Effector memory CD8-positive, alpha-beta T cell (primary cell): ENCODE measurements at regions not wholly inside any gene's neighbourhood (a gene's known extent, or its start where the extent isn't known, plus 50 kb on each side); places are given as distances from the start of the nearest gene placed in this dataset.
"Not testable (repeated sequence)": the region's sequence is repeated elsewhere in the genome, so short reads cannot be mapped to it uniquely, and the experiment has no call there.

Experiments
- ATAC-seq: fragments of 150-1000 bp; cut with Tn5 transposase; replicated peaks from 2 replicates; pipeline ENCODE4 v1.10.0; 2021; ENCODE audit warnings: mild to moderate bottlenecking, moderate library complexity
- DNase-seq, 3 experiments: peaks; one replicate each; pipeline ENCODE4 v3.0.0; 2021
- H3K27ac Mint-ChIP-seq, 2 donors: one replicate each; pipeline ENCODE4 v1.8.0; 2022; ENCODE audit warnings: mild to moderate bottlenecking in 2 of 2, mixed read lengths in 2 of 2, moderate library complexity in 2 of 2
- H3K27me3 Mint-ChIP-seq, 2 donors: one replicate each; pipeline ENCODE4 v1.8.0; 2022; ENCODE audit warnings: mixed read lengths in 2 of 2
- H3K36me3 Mint-ChIP-seq: one replicate; pipeline ENCODE4 v1.8.0; 2022; ENCODE audit warnings: mild to moderate bottlenecking, moderate library complexity, mixed read lengths; ENCODE audit not compliant: insufficient read depth
- H3K4me1 Mint-ChIP-seq, 2 donors: one replicate each; pipeline ENCODE4 v1.8.0; 2022; ENCODE audit warnings: low read depth in 2 of 2, mixed read lengths in 2 of 2
- H3K4me3 Mint-ChIP-seq, 2 donors: one replicate each; pipeline ENCODE4 v1.8.0; 2022; ENCODE audit warnings: mild to moderate bottlenecking in 2 of 2, mixed read lengths in 2 of 2, moderate library complexity in 2 of 2
- H3K9me3 Mint-ChIP-seq, 2 donors: one replicate each; pipeline ENCODE4 v1.8.0; 2022; ENCODE audit warnings: mixed read lengths in 2 of 2

- no peaks in the 10 kb centered on the region for H3K4me1 Mint-ChIP-seq
- no peaks in the 10 kb centered on the region for H3K27me3 Mint-ChIP-seq
- no peak overlapping the region for H3K4me3 Mint-ChIP-seq
- no peak for DNase-seq
- no peak for ATAC-seq
- H3K36me3 Mint-ChIP-seq: peaks cover 3% of the 10 kb centered on the region
- no peak overlapping the region for H3K27ac Mint-ChIP-seq
- no peaks in the 10 kb centered on the region for H3K9me3 Mint-ChIP-seq
These were observed 75.7 kb upstream of the PRR23C start for GRCh38 chr3:139120086-139121056.

DNA sequence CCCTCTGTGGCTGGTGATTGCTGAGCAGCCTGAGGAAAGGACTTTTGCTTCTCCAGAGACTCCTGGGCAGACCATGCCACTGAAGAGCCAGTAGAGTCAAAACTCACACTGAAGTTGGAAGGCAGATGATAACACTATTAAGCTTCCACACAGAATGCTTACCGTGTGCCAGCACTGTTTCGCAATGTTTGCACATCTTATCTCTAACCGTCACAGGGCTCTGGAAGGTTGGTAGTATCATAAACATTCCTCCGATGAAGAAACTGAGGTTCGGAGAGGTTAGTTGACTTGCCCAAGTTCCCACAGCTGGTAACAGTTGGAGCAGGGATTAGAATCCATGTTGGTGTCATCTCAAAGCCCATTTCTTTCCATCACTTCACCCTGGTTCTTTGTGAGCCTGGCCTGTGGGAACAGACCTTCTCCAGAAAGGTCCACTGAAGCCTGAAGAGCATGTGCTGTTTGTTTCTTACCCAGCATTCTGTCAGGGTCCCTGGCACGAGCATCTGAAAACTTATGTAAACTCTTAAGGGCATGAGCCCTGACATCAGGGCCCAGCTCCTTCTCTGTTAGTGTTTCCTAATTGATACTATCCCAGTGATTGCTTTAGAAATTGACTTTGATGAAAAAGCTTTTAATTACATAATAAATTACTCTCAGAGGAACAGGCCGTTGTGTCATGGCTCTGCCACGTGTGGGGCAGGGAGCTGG lies 77.0 kb upstream of the PRR23C start:
- H3K9me3 Mint-ChIP-seq: no peaks in the 10 kb centered on the region
- no peak for ATAC-seq
- H3K4me1 Mint-ChIP-seq: no peaks in the 10 kb centered on the region
- H3K4me3 Mint-ChIP-seq: no peak overlapping the region
- peaks cover 3% of the 10 kb centered on the region for H3K36me3 Mint-ChIP-seq
- DNase-seq: no peak
- H3K27me3 Mint-ChIP-seq: no peaks in the 10 kb centered on the region
- H3K27ac Mint-ChIP-seq: no peak overlapping the region

GRCh38 chr3:139122221-139122581 lies 77.5 kb upstream of the PRR23C start:
- Mint-ChIP-seq H3K4me1 (no peaks in the 10 kb centered on the region), H3K36me3 (peaks cover 3% of the 10 kb centered on the region), H3K9me3 (no peaks in the 10 kb centered on the region), H3K27ac (no peak overlapping the region), H3K27me3 (no peaks in the 10 kb centered on the region), H3K4me3 (no peak overlapping the region)
- DNase-seq: no peak
- ATAC-seq: no peak

DNA sequence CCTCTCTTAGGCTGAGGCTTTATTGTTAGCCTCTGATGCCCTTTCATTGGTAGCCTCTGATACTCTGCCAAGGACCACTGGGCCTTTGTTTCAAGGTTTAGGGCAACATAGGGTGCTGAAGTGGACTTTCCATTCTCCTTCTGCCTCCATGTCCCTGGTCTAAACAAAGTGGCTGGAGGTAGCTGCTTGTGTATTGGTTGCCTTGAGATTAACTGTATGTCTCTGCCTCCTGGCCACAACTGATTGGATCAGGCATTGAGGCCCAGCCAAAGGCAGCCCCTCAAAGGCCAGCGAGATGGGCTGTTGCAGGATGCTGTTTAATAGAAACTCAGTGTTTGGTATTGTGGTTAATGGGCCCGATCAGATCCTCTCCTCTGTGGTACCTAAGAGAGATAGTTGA lies 77.9 kb upstream of the PRR23C start:
- Mint-ChIP-seq H3K27me3 (no peaks in the 10 kb centered on the region), H3K4me3 (no peak overlapping the region), H3K9me3 (no peaks in the 10 kb centered on the region), H3K27ac (no peak overlapping the region), H3K4me1 (no peaks in the 10 kb centered on the region), H3K36me3 (no peaks in the 10 kb centered on the region)
- ATAC-seq: no peak
- DNase-seq: no peak

- Mint-ChIP-seq H3K4me1 (no peaks in the 10 kb centered on the region), H3K27me3 (no peaks in the 10 kb centered on the region), H3K27ac (no peak overlapping the region), H3K9me3 (no peaks in the 10 kb centered on the region), H3K4me3 (no peak overlapping the region), H3K36me3 (no peaks in the 10 kb centered on the region)
- DNase-seq: no peak
- no peak for ATAC-seq
These were observed 78.8 kb upstream of the PRR23C start for GRCh38 chr3:139123377-139124095.

- Mint-ChIP-seq H3K27me3 (peaks cover 0 to 6% of the 10 kb centered on the region in 2 donors), H3K4me3 (no peak overlapping the region), H3K36me3 (no peaks in the 10 kb centered on the region), H3K27ac (no peak overlapping the region), H3K9me3 (no peaks in the 10 kb centered on the region), H3K4me1 (no peaks in the 10 kb centered on the region)
- DNase-seq: no peak
- no peak for ATAC-seq
These were observed 79.5 kb upstream of the PRR23C start for GRCh38 chr3:139124197-139124596.

DNA sequence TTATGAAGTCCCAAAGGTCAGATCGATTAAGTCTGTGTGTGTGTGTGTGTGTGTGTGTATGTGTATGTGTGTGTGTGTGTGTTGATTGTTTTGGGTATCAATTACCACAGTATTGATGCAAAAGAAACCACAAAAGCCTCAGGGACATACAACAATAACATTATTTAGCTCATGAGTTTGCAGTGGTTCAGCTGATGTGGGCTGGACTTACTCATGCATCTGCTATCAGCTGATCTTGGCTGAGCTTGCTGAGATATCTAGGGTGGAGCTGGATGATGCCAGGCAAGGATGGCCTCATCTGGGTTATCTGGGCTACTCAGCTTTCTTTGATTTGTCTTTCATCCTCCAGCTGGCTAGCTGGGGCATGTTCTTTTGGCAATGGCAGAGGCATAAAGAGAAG lies 82.4 kb upstream of the PRR23C start:
- Mint-ChIP-seq H3K4me1 (no peaks in the 10 kb centered on the region), H3K4me3 (no peak overlapping the region)
- DNase-seq: no peak

DNA sequence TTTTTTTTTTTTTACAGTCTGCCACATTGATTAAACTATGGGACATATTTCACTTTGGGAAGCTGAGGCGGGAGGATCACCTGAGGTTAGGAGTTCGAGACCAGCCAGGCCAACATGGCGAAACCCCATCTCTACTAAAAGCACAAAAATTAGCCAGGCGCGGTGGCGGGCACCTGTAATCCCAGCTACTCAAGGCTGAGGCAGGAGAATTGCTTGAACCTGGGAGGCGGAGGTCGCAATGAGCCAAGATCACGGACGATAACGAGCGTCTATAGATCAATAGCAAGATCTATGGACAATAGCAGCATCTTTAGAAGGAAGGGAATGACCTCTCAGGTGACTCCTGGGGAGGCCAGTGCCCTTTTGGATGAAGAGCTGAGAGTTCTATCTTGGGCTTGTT lies 82.9 kb upstream of the PRR23C start:
- H3K27me3 Mint-ChIP-seq: peaks cover 0 to 17% of the 10 kb centered on the region in 2 donors
- not testable (repeated sequence) for H3K4me1 Mint-ChIP-seq, H3K36me3 Mint-ChIP-seq, H3K27ac Mint-ChIP-seq, ATAC-seq, H3K9me3 Mint-ChIP-seq, DNase-seq, H3K4me3 Mint-ChIP-seq

More for the DNA sequence above, 82.4 kb upstream of the PRR23C start:
- peaks cover 0 to 17% of the 10 kb centered on the region in 2 donors for H3K27me3 Mint-ChIP-seq
- no peak overlapping the region for H3K27ac Mint-ChIP-seq
- no peak for ATAC-seq
- H3K36me3 Mint-ChIP-seq: no peaks in the 10 kb centered on the region
- H3K9me3 Mint-ChIP-seq: no peaks in the 10 kb centered on the region

DNA sequence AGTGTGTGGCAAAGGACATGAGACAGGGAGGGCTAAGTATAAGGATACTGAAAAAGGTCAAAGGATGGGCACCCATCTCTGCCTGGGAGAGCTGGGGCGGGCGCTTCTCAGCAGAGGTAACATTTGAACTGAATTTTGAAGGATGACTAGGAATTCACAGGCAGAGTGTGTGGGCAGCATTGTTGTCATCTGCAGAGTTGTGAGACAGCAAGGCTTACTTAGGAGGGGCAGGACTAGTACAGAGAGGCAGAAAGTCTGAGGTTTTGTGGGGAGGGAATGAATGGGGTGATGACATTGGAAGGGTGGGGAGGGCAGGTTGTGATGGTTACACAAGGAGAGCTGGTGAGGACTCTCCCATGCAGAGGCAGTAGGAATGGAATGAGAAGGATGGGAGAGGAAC lies 84.1 kb upstream of the PRR23C start:
- H3K9me3 Mint-ChIP-seq: no peaks in the 10 kb centered on the region
- ATAC-seq: no peak
- H3K27ac Mint-ChIP-seq: no peak overlapping the region
- H3K27me3 Mint-ChIP-seq: peaks cover 0 to 17% of the 10 kb centered on the region in 2 donors
- H3K4me1 Mint-ChIP-seq: no peaks in the 10 kb centered on the region
- DNase-seq: no peak
- H3K36me3 Mint-ChIP-seq: no peaks in the 10 kb centered on the region
- no peak overlapping the region for H3K4me3 Mint-ChIP-seq

GRCh38 chr3:139129892-139130291 lies 85.2 kb upstream of the PRR23C start:
- H3K9me3 Mint-ChIP-seq: no peaks in the 10 kb centered on the region
- no peaks in the 10 kb centered on the region for H3K36me3 Mint-ChIP-seq
- no peaks in the 10 kb centered on the region for H3K4me1 Mint-ChIP-seq
- H3K27me3 Mint-ChIP-seq: peaks cover 0 to 17% of the 10 kb centered on the region in 2 donors
- ATAC-seq (no peak), DNase-seq (no peak)
- no peak overlapping the region for H3K27ac Mint-ChIP-seq
- H3K4me3 Mint-ChIP-seq: no peak overlapping the region

GRCh38 chr3:139130390-139131140 lies 85.9 kb upstream of the PRR23C start:
- Mint-ChIP-seq H3K36me3 (no peaks in the 10 kb centered on the region), H3K27ac (no peak overlapping the region), H3K4me1 (no peaks in the 10 kb centered on the region), H3K27me3 (peaks cover 0 to 17% of the 10 kb centered on the region in 2 donors), H3K9me3 (no peaks in the 10 kb centered on the region), H3K4me3 (no peak overlapping the region)
- DNase-seq (no peak), ATAC-seq (no peak)

GRCh38 chr3:139131951-139132350 lies 87.3 kb upstream of the PRR23C start:
- H3K4me3 Mint-ChIP-seq: no peak overlapping the region
- ATAC-seq: no peak

DNA sequence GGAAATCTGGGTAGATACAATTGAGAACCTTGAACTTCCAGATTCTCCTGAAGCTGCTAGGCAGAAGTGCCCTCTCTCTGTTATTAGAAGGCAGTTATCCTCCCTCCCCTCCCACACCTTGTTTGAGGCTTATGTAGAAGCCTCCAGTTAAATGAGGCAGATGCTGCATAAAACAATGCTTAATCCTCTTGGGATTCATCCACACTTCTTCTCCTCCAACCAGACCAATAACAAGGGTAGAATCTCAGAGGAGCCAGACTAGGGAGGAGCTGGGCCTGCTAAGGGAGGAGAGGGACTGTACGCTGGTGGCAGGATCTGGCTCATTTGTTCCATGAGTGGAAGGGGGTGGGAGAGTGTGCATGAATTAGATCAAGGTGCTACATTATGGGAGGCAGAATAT lies 88.3 kb upstream of the PRR23C start:
- Mint-ChIP-seq H3K27me3 (peaks cover 0 to 17% of the 10 kb centered on the region in 2 donors), H3K4me1 (no peaks in the 10 kb centered on the region), H3K9me3 (no peaks in the 10 kb centered on the region), H3K27ac (no peak overlapping the region), H3K4me3 (no peak overlapping the region), H3K36me3 (no peaks in the 10 kb centered on the region)
- DNase-seq (no peak), ATAC-seq (no peak)

More at GRCh38 chr3:139131951-139132350, 87.3 kb upstream of the PRR23C start:
- Mint-ChIP-seq H3K27ac (no peak overlapping the region), H3K9me3 (no peaks in the 10 kb centered on the region), H3K27me3 (peaks cover 0 to 17% of the 10 kb centered on the region in 2 donors), H3K4me1 (no peaks in the 10 kb centered on the region), H3K36me3 (no peaks in the 10 kb centered on the region)
- no peak for DNase-seq
